ENCODE measurements at regions not wholly inside any gene's neighbourhood (a gene's known extent, or its start where the extent isn't known, plus 50 kb on each side); places are given as distances from the start of the nearest gene placed in this dataset.

DNA sequence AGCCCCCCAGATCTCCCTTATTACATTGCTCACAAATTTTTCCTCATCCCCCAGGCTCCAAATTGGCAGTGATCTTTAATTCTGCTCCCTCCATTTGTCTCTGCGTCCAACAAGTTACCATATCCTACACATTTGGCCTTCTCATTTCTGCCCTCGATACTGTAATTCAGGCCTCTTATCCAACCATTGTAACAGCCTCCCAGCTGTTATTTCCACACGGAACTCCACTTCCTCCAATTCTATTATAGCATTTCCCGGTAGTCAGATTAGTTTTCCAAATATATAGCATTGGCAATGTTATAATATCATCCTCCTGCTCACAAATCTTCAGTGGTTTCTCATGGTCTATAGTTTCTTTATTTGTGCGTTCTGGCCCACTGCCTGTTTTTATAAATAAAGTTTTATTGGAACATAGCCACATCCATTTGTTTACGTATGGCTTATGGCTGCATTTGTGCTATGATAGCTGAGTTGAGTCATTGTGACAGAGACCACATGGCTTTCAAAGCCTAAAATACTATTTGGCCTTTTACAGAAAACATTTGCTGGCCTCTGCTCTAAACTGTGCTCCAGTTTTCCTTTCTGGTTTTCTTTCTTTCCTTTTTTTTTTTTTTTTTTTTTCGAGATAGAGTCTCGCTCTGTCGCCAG, 126.5 kb upstream of the ZNF438 start:
- TF ChIP-seq, protein P1, sequence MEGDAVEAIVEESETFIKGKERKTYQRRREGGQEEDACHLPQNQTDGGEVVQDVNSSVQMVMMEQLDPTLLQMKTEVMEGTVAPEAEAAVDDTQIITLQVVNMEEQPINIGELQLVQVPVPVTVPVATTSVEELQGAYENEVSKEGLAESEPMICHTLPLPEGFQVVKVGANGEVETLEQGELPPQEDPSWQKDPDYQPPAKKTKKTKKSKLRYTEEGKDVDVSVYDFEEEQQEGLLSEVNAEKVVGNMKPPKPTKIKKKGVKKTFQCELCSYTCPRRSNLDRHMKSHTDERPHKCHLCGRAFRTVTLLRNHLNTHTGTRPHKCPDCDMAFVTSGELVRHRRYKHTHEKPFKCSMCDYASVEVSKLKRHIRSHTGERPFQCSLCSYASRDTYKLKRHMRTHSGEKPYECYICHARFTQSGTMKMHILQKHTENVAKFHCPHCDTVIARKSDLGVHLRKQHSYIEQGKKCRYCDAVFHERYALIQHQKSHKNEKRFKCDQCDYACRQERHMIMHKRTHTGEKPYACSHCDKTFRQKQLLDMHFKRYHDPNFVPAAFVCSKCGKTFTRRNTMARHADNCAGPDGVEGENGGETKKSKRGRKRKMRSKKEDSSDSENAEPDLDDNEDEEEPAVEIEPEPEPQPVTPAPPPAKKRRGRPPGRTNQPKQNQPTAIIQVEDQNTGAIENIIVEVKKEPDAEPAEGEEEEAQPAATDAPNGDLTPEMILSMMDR (IDR thresholded peaks at IDR 0.05; ENCODE audit: insufficient read depth, low read length, poor library complexity, severe bottlenecking) = no peak
- Histone ChIP-seq H3K4me3 (replicated peaks; ENCODE audit: low read depth, low read length) (no peak overlapping the region), H3K36me3 (ENCODE audit: control insufficient read depth, insufficient read depth, low read length) (no peaks in the 10 kb centered on the region), H3K27me3 (replicated peaks; ENCODE audit: control insufficient read depth, insufficient read depth, low read length) (no peaks in the 10 kb centered on the region)
- DNase-seq (ENCODE audit: extremely low read depth, insufficient read length) = no peak

DNA sequence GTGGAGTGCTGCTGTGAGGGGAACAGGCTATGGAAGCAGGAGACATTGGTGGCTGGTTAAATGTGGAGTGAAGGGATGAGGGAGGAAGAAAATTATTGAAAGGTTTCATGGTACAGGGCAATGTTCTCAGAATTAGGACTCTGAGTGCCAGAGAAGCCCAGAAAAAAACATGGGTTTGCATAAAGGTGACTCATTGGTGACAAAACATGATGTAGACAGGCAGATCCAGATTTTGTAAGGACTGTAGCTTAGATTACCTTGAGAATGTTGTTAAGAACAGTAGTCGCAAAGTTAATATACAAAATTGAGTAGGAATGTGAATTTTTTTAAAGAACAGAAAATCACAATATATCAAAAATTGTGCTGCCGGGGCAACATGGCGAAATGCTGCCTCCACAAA, 134.9 kb upstream of the ZNF438 start:
- no peaks in the 10 kb centered on the region for H3K36me3 ChIP-seq (ENCODE audit: control insufficient read depth, insufficient read depth, low read length)

DNA sequence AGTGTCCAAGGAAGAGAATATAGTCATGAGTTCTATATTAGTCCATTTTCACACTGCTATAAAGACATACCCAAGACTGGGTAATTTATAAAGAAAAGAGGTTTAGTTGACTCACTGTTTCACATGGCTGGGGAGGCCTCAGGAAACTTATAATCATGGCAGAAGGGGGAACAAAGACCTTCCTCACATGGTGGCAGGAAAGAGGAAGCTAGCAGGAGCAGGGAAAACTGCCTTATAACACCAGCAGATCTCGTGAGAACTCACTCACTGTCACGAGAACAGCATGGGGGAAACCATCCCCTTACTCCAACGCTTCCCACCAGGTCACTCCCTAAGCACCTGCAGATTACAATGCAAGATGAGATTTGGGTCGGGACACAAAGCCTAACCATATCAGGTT, 139.0 kb upstream of the ZNF438 start:
- Histone ChIP-seq H3K27me3 (replicated peaks; ENCODE audit: control insufficient read depth, insufficient read depth, low read length) (no peaks in the 10 kb centered on the region), H3K4me3 (replicated peaks; ENCODE audit: low read depth, low read length) (no peak overlapping the region), H3K36me3 (ENCODE audit: control insufficient read depth, insufficient read depth, low read length) (no peaks in the 10 kb centered on the region)
- TF ChIP-seq, protein P1 (IDR thresholded peaks at IDR 0.05; ENCODE audit: insufficient read depth, low read length, poor library complexity, severe bottlenecking) = no peak
- no peak for DNase-seq (ENCODE audit: extremely low read depth, insufficient read length)

More for the DNA sequence above, 134.9 kb upstream of the ZNF438 start:
- H3K27me3 ChIP-seq (replicated peaks; ENCODE audit: control insufficient read depth, insufficient read depth, low read length) = no peaks in the 10 kb centered on the region
- no peak for DNase-seq (ENCODE audit: extremely low read depth, insufficient read length)
- TF ChIP-seq, protein P1 (IDR thresholded peaks at IDR 0.05; ENCODE audit: insufficient read depth, low read length, poor library complexity, severe bottlenecking) = no peak
- no peak overlapping the region for H3K4me3 ChIP-seq (replicated peaks; ENCODE audit: low read depth, low read length)

DNA sequence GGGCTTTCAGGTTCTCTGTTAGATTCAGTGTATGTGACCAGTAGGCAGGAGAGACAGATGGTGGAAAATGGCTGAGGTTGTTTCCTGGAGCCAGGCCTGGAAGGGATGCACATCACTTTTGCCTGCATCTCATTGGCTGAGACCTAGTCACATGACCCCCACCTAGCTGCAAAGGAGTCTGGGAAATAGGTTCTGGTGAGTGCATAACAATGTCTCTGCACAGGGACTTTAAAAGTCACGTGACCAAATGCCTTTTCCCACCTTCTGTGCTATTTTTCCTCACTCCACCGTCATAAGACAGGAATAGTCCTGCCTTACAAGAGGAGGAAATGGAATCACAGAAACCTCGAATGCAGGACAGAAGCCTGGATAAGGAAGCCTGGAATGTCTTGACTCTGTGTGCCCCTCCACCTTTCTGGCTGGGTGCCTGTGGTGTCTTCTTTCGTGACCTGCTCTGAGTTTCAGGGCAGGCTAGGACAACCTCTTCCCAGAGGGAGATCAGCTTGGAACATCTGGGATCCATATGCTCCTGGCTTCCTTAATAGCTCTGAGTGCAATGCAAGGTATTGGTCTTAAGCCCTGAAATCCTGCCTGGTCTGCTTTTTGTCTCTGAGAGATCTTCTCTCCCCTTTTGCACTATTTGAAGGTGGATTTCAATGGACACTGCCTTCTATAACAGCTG, 139.9 kb upstream of the ZNF438 start:
- no peak for DNase-seq (ENCODE audit: extremely low read depth, insufficient read length)
- H3K36me3 ChIP-seq (ENCODE audit: control insufficient read depth, insufficient read depth, low read length) = no peaks in the 10 kb centered on the region
- no peak overlapping the region for H3K4me3 ChIP-seq (replicated peaks; ENCODE audit: low read depth, low read length)
- no peaks in the 10 kb centered on the region for H3K27me3 ChIP-seq (replicated peaks; ENCODE audit: control insufficient read depth, insufficient read depth, low read length)
- TF ChIP-seq, protein P1 (IDR thresholded peaks at IDR 0.05; ENCODE audit: insufficient read depth, low read length, poor library complexity, severe bottlenecking) = no peak

DNA sequence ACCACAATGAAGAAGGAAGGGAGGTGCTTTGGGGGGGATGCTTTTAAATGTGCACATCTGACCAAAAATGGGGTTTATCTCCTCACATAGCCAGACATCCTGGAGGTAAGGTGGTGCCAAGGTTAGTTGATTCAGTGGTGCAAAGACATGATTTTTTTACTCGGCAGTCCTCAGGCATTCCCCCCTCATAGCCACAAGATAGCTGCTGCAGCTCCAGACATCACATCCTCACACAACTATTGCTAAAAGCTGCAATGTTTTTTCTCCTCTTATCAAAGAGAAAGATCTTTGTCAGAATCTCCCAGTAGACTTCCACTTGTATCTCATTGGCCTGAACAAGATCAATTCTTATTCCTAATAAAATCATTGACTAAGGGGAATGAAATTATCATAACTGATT, 141.3 kb upstream of the ZNF438 start:
- no peaks in the 10 kb centered on the region for H3K27me3 ChIP-seq (replicated peaks; ENCODE audit: control insufficient read depth, insufficient read depth, low read length)
- no peak for DNase-seq (ENCODE audit: extremely low read depth, insufficient read length)
- TF ChIP-seq, protein P1 (IDR thresholded peaks at IDR 0.05; ENCODE audit: insufficient read depth, low read length, poor library complexity, severe bottlenecking) = no peak
- H3K36me3 ChIP-seq (ENCODE audit: control insufficient read depth, insufficient read depth, low read length) = no peaks in the 10 kb centered on the region
- H3K4me3 ChIP-seq (replicated peaks; ENCODE audit: low read depth, low read length) = no peak overlapping the region

All from GM06990 (cell line).